Ishikawa (cell line): ENCODE measurements at regions not wholly inside any gene's neighbourhood (a gene's known extent, or its start where the extent isn't known, plus 50 kb on each side); places are given as distances from the start of the nearest gene placed in this dataset.

Source experiments
- CEBPB ChIP-seq: IDR thresholded peaks from 2 replicates; pipeline ENCODE4 v1.6.1; 2012
- CREB1 ChIP-seq: IDR thresholded peaks from 2 replicates; pipeline ENCODE4 v1.6.1; 2012; ENCODE audit warnings: low read depth
- EGR1 ChIP-seq: IDR thresholded peaks from 2 replicates; pipeline ENCODE4 v1.6.1; 2012
- EP300 ChIP-seq: IDR thresholded peaks from 2 replicates; pipeline ENCODE4 v1.6.1; 2012; ENCODE audit warnings: borderline replicate concordance
- FOXM1 ChIP-seq: IDR thresholded peaks from 2 replicates; pipeline ENCODE4 v1.6.1; 2012; ENCODE audit warnings: low read depth, borderline replicate concordance
- MAX ChIP-seq: IDR thresholded peaks from 2 replicates; pipeline ENCODE4 v1.6.1; 2012
- NFIC ChIP-seq: IDR thresholded peaks from 2 replicates; pipeline ENCODE4 v1.6.1; 2012
- RAD21 ChIP-seq: IDR thresholded peaks from 2 replicates; pipeline ENCODE4 v1.6.1; 2012; ENCODE audit warnings: low read depth
- TAF1 ChIP-seq: IDR thresholded peaks from 2 replicates; pipeline ENCODE4 v1.6.1; 2012; ENCODE audit warnings: low read depth, mild to moderate bottlenecking
- TEAD4 ChIP-seq: IDR thresholded peaks from 2 replicates; pipeline ENCODE4 v1.6.1; 2012
- YY1 ChIP-seq: IDR thresholded peaks from 2 replicates; pipeline ENCODE4 v1.6.1; 2012; ENCODE audit warnings: low read depth
- ZBTB7A ChIP-seq: IDR thresholded peaks from 2 replicates; pipeline ENCODE4 v1.6.1; 2012; ENCODE audit warnings: low read depth
- TF ChIP-seq, protein P1 (sequence below): IDR thresholded peaks from 2 replicates; pipeline ENCODE4 v1.6.1; 2012
- TF ChIP-seq, protein P2 (sequence below): IDR thresholded peaks from 2 replicates; pipeline ENCODE4 v1.6.1; 2012; ENCODE audit warnings: low read depth, mild to moderate bottlenecking

- no peak for TF ChIP-seq CEBPB
- TF ChIP-seq ZBTB7A, result no peak
- no peak for TF ChIP-seq YY1
- TF ChIP-seq, protein P1, sequence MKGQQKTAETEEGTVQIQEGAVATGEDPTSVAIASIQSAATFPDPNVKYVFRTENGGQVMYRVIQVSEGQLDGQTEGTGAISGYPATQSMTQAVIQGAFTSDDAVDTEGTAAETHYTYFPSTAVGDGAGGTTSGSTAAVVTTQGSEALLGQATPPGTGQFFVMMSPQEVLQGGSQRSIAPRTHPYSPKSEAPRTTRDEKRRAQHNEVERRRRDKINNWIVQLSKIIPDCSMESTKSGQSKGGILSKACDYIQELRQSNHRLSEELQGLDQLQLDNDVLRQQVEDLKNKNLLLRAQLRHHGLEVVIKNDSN, result no peak
- TF ChIP-seq EP300, result no peak
- no peak for TF ChIP-seq RAD21
- TF ChIP-seq, protein P2, sequence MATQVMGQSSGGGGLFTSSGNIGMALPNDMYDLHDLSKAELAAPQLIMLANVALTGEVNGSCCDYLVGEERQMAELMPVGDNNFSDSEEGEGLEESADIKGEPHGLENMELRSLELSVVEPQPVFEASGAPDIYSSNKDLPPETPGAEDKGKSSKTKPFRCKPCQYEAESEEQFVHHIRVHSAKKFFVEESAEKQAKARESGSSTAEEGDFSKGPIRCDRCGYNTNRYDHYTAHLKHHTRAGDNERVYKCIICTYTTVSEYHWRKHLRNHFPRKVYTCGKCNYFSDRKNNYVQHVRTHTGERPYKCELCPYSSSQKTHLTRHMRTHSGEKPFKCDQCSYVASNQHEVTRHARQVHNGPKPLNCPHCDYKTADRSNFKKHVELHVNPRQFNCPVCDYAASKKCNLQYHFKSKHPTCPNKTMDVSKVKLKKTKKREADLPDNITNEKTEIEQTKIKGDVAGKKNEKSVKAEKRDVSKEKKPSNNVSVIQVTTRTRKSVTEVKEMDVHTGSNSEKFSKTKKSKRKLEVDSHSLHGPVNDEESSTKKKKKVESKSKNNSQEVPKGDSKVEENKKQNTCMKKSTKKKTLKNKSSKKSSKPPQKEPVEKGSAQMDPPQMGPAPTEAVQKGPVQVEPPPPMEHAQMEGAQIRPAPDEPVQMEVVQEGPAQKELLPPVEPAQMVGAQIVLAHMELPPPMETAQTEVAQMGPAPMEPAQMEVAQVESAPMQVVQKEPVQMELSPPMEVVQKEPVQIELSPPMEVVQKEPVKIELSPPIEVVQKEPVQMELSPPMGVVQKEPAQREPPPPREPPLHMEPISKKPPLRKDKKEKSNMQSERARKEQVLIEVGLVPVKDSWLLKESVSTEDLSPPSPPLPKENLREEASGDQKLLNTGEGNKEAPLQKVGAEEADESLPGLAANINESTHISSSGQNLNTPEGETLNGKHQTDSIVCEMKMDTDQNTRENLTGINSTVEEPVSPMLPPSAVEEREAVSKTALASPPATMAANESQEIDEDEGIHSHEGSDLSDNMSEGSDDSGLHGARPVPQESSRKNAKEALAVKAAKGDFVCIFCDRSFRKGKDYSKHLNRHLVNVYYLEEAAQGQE, result no peak
- no peak for TF ChIP-seq MAX
- no peak for TF ChIP-seq EGR1
- no peak for TF ChIP-seq TEAD4
- no peak for TF ChIP-seq NFIC
- no peak for TF ChIP-seq CREB1
- no peak for TF ChIP-seq TAF1
- no peak for TF ChIP-seq FOXM1
Observed at GRCh38 chr3:105083945-105084344, 282.8 kb upstream of the ALCAM start.
